ENCODE measurements at regions not wholly inside any gene's neighbourhood (a gene's known extent, or its start where the extent isn't known, plus 50 kb on each side); places are given as distances from the start of the nearest gene placed in this dataset.

DNA sequence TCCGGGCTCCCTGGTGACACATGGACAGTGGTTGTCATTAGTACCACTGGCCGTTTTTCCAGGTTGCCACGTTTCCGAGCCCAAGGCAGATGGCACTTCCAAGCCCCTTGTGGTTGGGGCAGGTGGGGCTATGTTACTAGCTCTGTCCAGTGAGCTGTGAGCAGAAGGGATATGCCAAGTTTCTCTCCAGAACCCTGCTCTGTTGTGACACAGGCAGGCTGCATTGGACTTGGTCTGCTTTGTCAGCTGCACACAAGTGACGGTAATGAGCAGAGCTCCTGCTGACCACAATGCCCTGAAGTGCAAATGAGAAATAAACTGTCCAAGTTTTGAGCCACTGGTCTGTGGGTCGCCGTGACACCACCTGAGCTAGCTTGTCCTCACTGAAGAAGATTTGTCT is 118.8 kb downstream of the GYPC start:
- no peak for DNase-seq

DNA sequence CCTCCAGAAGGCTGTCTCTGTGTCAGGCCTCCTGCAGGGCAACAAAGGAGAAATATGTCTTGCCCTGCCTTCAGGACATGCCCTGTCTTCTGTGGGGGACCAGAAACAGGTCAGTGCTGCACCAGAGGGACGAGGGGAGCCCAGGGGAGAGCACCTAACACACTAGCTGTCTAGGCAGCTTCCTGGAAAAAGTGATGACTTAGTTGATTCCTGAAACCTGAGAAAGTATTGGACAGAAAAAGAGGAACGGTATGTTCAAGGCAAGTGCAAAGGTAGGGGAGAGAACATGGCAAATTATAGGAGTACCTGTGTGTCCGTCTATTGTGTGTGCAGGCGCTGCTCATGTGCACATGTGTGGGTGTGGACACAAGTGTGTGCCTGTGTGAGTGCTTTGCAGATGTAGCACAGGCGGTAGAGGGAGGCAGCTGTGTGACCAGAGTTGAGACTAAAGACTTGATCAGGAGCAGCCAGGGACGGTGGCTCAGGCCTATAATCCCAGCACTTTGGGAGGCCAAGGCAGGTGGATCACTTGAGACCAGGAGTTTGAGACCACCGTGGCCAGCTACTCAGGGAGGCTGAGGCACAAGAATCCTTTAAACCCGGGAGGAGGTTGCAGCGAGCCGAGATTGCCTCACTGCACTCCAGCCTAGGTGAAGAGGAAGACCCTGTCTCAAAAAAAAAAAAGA is 119.5 kb downstream of the GYPC start:
- no peak for DNase-seq

DNA sequence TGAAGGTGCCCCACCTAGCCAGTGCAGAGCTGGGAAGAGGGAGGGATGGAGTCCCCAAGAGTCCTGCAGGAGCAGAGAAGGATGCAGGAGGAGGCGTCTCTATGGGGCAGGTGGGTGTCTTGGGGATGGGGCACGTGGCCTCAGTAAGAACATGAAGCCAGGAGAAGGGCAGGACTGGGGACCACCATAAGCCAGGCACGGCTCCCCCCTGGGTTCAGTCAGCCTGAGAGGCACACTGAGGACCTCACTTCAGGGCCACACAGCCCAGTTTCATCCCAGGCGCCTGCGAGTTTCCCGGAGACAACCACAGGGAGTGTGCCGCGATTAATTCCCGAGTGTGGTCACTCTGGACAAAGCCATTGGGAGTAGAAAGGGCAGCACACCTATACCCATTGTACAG is 120.3 kb downstream of the GYPC start:
- DNase-seq, result peak; percentile 1

GRCh38 chr2:126776692-126777619 is 121.0 kb downstream of the GYPC start:
- DNase-seq, result peak; percentile 63

DNA sequence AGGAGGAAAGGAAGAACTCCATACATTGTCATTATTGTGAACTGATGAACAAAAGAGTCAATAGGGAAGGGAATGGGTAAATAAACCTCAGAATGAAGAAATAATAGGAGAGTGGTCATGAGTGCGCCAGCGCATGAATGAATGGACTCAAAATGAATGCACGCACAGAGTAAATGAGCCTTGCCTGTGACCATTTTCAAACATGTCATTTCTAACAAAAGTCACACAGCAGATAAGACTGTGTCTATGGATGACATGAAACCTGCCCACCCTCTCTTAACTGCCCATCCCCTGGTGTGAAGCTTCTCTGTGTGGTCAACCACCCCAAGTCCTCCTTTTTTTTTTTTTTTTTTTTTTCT is 121.1 kb upstream of the TEX51 start:
- DNase-seq, result no peak

DNA sequence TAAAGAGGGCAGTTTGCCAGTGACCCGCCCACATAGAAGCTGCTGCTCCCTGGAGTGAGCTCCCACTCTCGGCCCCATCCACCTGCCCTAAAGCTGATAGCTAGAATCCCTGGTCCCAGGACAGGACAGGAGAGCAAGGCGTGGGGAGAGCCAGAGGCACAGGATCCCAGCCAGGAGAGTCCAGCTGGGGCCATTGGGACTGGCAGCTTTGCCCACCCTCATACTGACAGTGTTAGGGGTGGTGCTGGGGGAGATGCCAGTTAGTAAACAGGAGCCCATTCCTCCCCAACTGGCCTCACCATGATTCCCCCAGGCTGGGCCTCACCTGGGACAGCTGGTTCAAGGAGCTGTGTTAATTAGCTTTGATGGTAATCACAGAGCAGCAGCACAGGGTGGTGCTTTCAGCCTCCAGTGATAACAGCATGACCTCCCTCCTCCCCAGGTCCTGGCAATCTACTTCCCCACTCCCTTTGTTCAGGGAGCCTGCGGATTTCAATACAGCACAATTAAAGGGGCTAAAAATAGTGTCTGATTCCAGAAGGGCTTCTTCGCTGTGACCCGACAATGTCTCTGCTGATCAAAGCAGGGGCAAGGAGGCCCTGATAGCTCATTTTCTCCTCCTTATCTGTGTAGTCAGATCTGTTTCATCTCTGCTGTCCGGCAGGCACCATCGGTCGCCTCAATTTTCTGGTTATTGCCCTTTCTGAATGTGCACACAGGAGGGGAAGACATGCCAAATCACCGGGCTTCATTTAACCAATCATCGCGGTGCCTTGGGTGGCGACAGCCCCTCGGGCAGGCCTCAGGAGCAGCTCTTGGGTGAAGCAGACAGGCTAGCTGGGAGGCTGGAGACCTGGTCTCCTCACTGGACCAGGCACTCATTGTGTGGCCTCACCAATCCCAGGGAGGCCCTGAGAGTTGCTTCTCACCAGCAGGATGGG is 119.9 kb upstream of the TEX51 start:
- DNase-seq, result no peak

GRCh38 chr2:126781206-126781605 is 117.5 kb upstream of the TEX51 start:
- DNase-seq, result no peak

DNA sequence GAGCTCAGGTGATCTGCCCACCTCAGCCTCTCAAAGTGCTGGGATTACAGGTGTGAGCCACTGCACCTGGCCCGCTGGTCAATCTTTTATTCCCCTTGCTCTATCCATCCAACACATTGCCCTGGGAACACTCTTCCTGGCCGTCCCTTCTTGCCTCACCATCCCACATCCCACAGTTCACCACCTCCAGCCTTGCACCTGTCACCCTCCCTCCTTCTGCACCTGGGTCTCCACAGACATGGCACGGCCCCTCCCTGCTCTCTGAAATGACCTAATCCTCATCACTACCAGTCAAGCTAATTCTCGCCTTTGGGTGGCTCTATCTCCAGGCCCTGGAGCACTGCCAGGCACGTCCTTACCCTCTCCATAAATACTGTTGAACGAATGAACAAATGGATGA is 116.9 kb upstream of the TEX51 start:
- no peak for DNase-seq

DNA sequence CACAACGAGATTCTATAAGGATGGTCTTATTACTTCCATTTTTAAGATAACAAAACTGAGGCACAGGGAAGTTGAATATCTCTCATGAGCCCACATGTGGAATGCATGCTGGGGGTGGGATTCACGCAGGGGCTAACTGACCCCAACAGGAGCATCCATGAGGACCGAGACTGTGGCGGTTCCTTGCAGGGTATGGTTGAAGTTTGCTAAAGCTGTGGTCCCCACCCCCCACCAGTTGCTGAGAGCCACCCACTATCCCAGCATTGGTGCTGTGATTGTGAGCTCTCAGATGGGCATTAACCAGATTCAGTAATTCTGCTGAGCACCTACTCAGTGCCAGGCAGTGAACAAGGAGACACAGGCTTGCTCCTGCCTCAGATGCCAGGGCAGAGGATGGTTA is 116.0 kb upstream of the TEX51 start:
- no peak for DNase-seq

GRCh38 chr2:126783341-126783740 is 115.3 kb upstream of the TEX51 start:
- no peak for DNase-seq

DNA sequence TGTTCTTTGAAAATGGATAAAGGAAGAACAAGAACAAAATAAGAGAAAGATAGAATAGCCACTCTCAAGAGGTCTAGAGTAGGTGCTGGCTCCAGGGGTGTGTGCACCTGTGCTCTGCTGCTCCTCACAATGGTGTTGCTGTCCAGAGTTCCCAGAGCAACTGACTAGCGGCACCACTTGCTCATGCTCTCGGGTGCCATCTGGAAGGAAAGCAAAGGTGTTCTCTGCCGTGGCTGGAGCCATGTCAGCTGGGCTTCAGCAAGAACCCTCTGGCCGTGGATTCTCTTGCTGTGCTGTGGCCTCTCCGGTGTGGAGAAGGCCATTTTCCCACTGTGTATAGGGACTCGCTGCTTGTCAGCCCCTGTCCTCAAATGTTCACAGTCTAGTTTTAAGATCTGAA is 114.6 kb upstream of the TEX51 start:
- no peak for DNase-seq

GRCh38 chr2:126784621-126785020 is 114.1 kb upstream of the TEX51 start:
- DNase-seq, result no peak

- no peak for DNase-seq
Measured at GRCh38 chr2:126785236-126785635, 113.5 kb upstream of the TEX51 start.

- DNase-seq, result no peak
Measured at GRCh38 chr2:126785862-126786261, 112.8 kb upstream of the TEX51 start.

GRCh38 chr2:126786765-126787164 is 111.9 kb upstream of the TEX51 start:
- no peak for DNase-seq

DNA sequence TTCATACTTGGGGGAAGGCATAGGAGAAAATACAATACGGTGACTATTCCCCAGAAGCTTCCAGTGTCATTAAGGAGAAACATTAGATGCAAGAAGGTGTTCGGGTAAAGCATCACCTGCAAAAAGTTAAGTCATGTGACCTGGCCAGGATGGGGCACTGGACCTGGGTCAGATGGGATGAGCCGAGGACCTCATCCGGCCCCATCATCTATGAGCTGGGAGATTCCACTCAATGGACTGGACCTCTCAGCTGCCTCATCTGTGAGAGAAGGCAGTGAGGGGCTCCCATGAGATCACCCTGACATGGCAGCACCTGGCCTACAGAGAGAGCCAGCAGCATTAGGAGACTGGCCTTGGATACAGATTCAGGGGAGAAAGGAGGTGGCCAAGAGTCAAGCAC is 111.4 kb upstream of the TEX51 start:
- DNase-seq, result no peak

GRCh38 chr2:126788113-126788512 is 110.6 kb upstream of the TEX51 start:
- DNase-seq, result no peak

DNA sequence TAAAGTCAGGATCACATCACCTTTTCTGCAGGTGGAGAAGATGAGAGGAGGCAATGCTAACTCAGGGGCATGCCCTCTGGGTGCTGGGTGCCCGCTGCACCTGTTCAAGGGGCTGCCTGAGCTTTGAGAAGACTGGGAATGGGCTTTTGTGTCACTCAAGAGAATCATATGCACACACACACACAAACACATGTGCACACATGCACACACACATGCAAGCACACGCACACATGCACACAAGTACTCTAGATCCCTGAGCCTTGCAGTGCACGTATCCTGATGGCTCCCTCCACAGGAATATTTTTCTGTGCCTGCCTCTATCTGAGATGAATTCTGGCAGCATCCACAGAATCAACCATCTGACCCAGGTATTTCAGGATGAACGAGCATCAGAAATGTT is 110.0 kb upstream of the TEX51 start:
- DNase-seq, result no peak

DNA sequence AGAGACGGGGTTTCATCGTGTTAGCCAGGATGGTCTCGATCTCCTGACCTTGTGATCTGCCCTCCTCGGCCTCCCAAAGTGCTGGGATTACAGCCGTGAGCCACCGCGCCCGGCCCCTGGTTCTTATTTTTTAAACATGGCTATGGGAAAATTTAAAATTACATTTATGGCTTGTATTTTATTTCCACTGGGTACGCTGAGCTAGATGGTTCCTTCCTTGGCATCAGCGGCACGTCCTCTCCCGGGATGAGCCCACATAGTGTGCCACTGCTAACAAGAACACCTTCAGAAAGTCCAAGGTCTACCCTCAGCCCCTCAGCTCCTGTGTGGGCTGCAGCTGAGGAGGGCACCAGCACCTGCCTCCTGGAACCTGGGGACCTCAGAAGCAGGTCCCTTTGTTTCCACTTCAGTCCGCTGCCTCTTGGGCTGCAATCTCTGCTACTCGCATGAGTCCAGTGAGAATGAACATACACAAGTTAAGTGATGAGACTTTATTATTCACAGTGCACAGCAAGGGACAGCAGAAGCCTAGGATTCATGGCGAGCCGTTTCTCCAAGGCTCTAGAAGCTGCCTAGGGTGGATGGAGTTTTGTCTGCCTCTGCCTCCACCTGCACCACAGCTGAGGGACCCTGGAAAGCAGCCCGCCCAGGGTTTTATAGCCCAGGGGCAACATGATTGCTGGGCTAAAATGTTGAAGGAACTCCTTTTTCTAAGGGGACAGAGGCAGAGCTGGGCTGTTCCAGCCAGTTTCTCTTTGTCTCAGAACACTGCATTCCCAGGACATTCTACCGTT is 107.5 kb upstream of the TEX51 start:
- no peak for DNase-seq

DNA sequence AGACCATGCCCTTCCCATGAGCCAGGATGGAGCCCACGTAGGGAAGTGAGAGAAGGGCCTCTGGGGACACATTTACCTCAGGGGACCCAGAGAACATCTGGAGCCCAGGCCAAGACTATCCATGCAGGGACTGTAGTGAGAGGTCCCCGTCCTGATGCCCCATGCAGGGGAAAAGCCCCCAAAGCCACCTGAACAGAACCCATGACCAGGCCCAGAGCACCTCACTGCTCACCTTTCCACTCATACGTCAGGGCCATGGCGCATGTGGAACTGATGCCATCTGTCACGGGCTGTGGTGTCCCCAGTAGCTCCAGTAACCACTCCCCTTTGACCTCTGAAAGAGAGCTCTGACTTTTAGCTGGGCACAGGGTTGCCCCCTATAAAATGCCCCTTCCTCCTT is 106.5 kb upstream of the TEX51 start:
- no peak for DNase-seq

DNA sequence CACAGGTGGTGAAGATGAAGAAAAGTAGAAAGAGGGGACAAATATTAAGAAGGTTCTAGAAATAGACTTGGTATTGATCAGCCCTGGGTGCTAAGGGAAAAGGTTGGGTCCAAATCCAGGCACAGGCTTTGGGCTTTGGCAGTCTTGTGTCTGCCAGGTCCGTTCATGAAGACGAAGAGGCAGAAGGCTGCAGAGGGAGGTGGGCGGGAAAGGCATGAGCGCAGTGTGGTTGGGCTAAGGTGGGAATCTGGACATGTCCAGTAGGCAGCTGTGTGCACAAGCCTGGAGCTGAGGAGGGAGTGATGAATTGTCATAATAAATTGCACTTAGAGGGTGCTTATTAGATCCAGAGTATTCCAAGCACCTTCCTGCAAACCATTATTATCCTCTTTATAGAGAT is 105.7 kb upstream of the TEX51 start:
- DNase-seq, result no peak

- DNase-seq, result no peak
Measured at GRCh38 chr2:126793885-126794613, 104.6 kb upstream of the TEX51 start.
